ENCODE measurements at regions not wholly inside any gene's neighbourhood (a gene's known extent, or its start where the extent isn't known, plus 50 kb on each side); places are given as distances from the start of the nearest gene placed in this dataset.

DNA sequence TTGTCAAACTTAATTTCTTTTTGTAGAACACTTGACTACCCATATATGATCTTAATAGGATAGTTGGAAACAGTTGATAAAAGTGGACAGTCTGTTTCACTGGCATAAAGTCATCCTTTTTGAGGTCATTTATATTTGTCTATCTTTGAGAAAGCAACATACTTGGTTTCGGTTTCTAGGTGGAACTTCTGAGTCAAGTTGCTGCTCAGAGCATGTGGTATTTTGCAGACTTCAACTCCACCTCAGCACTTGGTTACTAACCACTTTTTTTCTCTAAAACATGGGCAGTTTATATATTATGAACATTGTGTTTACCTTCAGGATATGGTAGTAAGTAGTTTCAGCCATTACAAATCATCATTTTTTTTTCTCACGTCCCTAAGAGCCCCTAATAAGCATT lies 1749.0 kb upstream of the C9orf72 start:
- no TSS peak for BruUV-seq (replicated peaks)
- H2AFZ ChIP-seq (ENCODE audit: low read depth, low read length): no peak overlapping the region
- no peaks in the 10 kb centered on the region for H3K9me1 ChIP-seq (replicated peaks; ENCODE audit: control insufficient read depth, extremely low read depth, insufficient read depth, low read length)
- no peaks in the 10 kb centered on the region for H3K4me1 ChIP-seq (ENCODE audit: control insufficient read depth, extremely low read depth, insufficient read depth, low read length)
- FAIRE-seq (no peak), DNase-seq (ENCODE audit: low read depth, low spot score) (no peak)
- intact Hi-C loops (cut with micrococcal nuclease) (no loop called here), dilution Hi-C loops (cut with MboI; ENCODE audit: extremely low pct_ligation_motif_present, low sequenced_read_pairs) (no loop called here)
- H3K9me3 ChIP-seq (replicated peaks; ENCODE audit: control insufficient read depth, insufficient read depth, low read length): peaks cover 2% of the 10 kb centered on the region
- H3K27ac ChIP-seq (ENCODE audit: insufficient read depth, low read depth, low read length): no peak overlapping the region
- no peak for TF ChIP-seq MYC (IDR thresholded peaks at IDR 0.05; ENCODE audit: low read depth, low read length)
- TF ChIP-seq FOS (IDR thresholded peaks at IDR 0.05; ENCODE audit: borderline replicate concordance, insufficient read depth, low read length): no peak
- no peak for TF ChIP-seq EZH2 (IDR thresholded peaks at IDR 0.05; ENCODE audit: borderline replicate concordance, low read depth, low read length, severe bottlenecking)
- no peak for TF ChIP-seq POLR2AphosphoS5 (IDR thresholded peaks at IDR 0.05; ENCODE audit: insufficient read depth, low read depth, low read length)
- TF ChIP-seq JUN (IDR thresholded peaks at IDR 0.05; ENCODE audit: borderline replicate concordance, insufficient read depth, insufficient read length, low read depth): no peak
- TF ChIP-seq POLR2A (IDR thresholded peaks at IDR 0.05; ENCODE audit: low read depth, low read length): no peak
- TF ChIP-seq GATA2 (IDR thresholded peaks at IDR 0.05; ENCODE audit: insufficient read depth, insufficient read length, low read depth, low read length): no peak
- no peak for TF ChIP-seq MAX (IDR thresholded peaks at IDR 0.05; ENCODE audit: insufficient read depth, insufficient read length)
- no peak for TF ChIP-seq CTCF (IDR thresholded peaks at IDR 0.05; ENCODE audit: extremely low read depth in 1 of 2, insufficient read depth in 1 of 2, low read depth in 1 of 2, low read length in 2 of 2)
- no peaks in the 10 kb centered on the region for H3K27me3 ChIP-seq (ENCODE audit: control insufficient read depth in 2 of 2, insufficient read depth in 2 of 2, low read length in 2 of 2)
- no peaks in the 10 kb centered on the region for H3K36me3 ChIP-seq (ENCODE audit: control insufficient read depth in 2 of 2, extremely low read depth in 1 of 2, insufficient read depth in 2 of 2, low read length in 2 of 2)
- H3K4me2 ChIP-seq (ENCODE audit: insufficient read depth, low read length): no peak overlapping the region
- H3K79me2 ChIP-seq (ENCODE audit: control insufficient read depth, insufficient read depth, low read length): no peaks in the 10 kb centered on the region
- ChIA-PET POLR2A (no interaction called here), CTCF (no interaction called here)
- H3K4me3 ChIP-seq (replicated peaks in 1 of 3; ENCODE audit: insufficient read depth in 1 of 3, low read depth in 1 of 3, low read length in 3 of 3): no peak overlapping the region
- no peak overlapping the region for H3K9ac ChIP-seq (replicated peaks; ENCODE audit: extremely low read depth, insufficient read depth, low read length)
- no peaks in the 10 kb centered on the region for H4K20me1 ChIP-seq (replicated peaks; ENCODE audit: control insufficient read depth, extremely low read depth, insufficient read depth, low read length)
